ENCODE measurements at regions not wholly inside any gene's neighbourhood (a gene's known extent, or its start where the extent isn't known, plus 50 kb on each side); places are given as distances from the start of the nearest gene placed in this dataset.
"Not testable (repeated sequence)": the region's sequence is repeated elsewhere in the genome, so short reads cannot be mapped to it uniquely, and the experiment has no call there.

GRCh38 chr6:102812242-102812641 lies 1418.7 kb downstream of the GRIK2 start:
- Histone ChIP-seq H3K27ac (no peak overlapping the region), H3K9me3 (replicated peaks in 1 of 3) (no peaks in the 10 kb centered on the region), H3K36me3 (replicated peaks in 1 of 2) (no peaks in the 10 kb centered on the region), H3K4me1 (replicated peaks in 1 of 2) (no peaks in the 10 kb centered on the region), H3K4me3 (no peak overlapping the region), H3K27me3 (no peaks in the 10 kb centered on the region)
- TF ChIP-seq CTCF (IDR thresholded peaks at IDR 0.05) (no peak), POLR2A (IDR thresholded peaks at IDR 0.05) (no peak)
- 55 to 64% (median 58%) methylated on average over 3 of the region's 3 CpGs for WGBS, 4 donors
- no peak for DNase-seq
- intact Hi-C loops (cut with DNase I): no loop called here

DNA sequence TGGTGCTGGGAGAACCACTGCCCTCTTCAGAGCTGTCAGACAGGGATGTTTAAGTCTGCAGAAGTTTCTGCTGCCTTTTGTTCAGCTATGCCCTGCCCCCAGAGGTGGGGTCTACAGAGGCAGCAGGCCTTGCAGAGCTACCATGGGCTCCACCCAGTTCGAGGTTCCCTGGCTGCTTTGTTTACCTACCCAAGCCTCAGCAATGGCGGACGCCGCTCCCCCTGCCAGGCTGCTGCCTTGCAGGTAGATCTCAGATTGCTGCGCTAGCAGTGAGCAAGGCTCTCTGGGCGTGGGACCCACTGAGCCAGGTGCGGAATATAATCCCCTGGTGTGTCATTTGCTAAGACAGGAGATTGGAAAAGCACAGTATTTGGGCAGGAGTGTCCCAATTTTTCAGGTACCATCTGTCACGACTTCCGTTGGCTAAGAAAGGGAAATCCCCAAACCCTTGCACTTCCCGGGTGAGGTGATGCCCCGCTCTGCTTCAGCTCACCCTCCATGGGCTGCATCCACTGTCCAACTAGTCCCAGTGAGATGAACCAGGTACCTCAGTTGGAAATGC lies 1415.5 kb downstream of the GRIK2 start:
- H3K4me3 ChIP-seq; H3K9me3 ChIP-seq (replicated peaks in 1 of 3); intact Hi-C loops (cut with DNase I); DNase-seq; H3K4me1 ChIP-seq (replicated peaks in 1 of 2); H3K27ac ChIP-seq; H3K36me3 ChIP-seq (replicated peaks in 1 of 2); H3K27me3 ChIP-seq: not testable (repeated sequence)
- 77 to 96% (median 86%) methylated on average over 4 to 11 of the region's 11 CpGs for WGBS, 4 donors

GRCh38 chr6:102799051-102799450 lies 1405.5 kb downstream of the GRIK2 start:
- H3K36me3 ChIP-seq (replicated peaks in 1 of 2): no peaks in the 10 kb centered on the region
- WGBS, 4 donors: 64 to 75% (median 74%) methylated on average over 10 to 13 of the region's 13 CpGs
- intact Hi-C loops (cut with DNase I): no loop called here
- H3K4me1 ChIP-seq (replicated peaks in 1 of 2): no peaks in the 10 kb centered on the region
- TF ChIP-seq CTCF (IDR thresholded peaks at IDR 0.05) (no peak), POLR2A (IDR thresholded peaks at IDR 0.05) (no peak)
- no peaks in the 10 kb centered on the region for H3K9me3 ChIP-seq (replicated peaks in 1 of 3)
- no peak overlapping the region for H3K4me3 ChIP-seq
- no peaks in the 10 kb centered on the region for H3K27me3 ChIP-seq
- DNase-seq: no peak
- no peak overlapping the region for H3K27ac ChIP-seq

GRCh38 chr6:102798636-102799035 lies 1405.1 kb downstream of the GRIK2 start:
- no peak for DNase-seq
- intact Hi-C loops (cut with DNase I): no loop called here
- 8 to 14% (median 11%) methylated on average over 10 to 13 of the region's 13 CpGs for WGBS, 4 donors
- Histone ChIP-seq H3K4me1 (replicated peaks in 1 of 2) (no peaks in the 10 kb centered on the region), H3K4me3 (no peak overlapping the region), H3K27me3 (no peaks in the 10 kb centered on the region), H3K27ac (no peak overlapping the region), H3K36me3 (replicated peaks in 1 of 2) (no peaks in the 10 kb centered on the region), H3K9me3 (replicated peaks in 1 of 3) (no peaks in the 10 kb centered on the region)
- TF ChIP-seq POLR2A (IDR thresholded peaks at IDR 0.05) (no peak), CTCF (IDR thresholded peaks at IDR 0.05) (no peak)

GRCh38 chr6:102793752-102794151 lies 1400.2 kb downstream of the GRIK2 start:
- TF ChIP-seq CTCF (IDR thresholded peaks at IDR 0.05) (no peak), POLR2A (IDR thresholded peaks at IDR 0.05) (no peak)
- intact Hi-C loops (cut with DNase I): no loop called here
- Histone ChIP-seq H3K4me1 (replicated peaks in 1 of 2) (no peaks in the 10 kb centered on the region), H3K27me3 (no peaks in the 10 kb centered on the region), H3K4me3 (no peak overlapping the region), H3K27ac (no peak overlapping the region), H3K36me3 (replicated peaks in 1 of 2) (no peaks in the 10 kb centered on the region), H3K9me3 (replicated peaks in 1 of 3) (no peaks in the 10 kb centered on the region)
- DNase-seq: no peak
- 29 to 45% (median 34%) methylated on average over 1 of the region's 1 CpG for WGBS, 4 donors
